Adipocyte (in vitro differentiated cells): ENCODE measurements at regions not wholly inside any gene's neighbourhood (a gene's known extent, or its start where the extent isn't known, plus 50 kb on each side); places are given as distances from the start of the nearest gene placed in this dataset.

ENCODE experiments used
- DNase-seq: peaks from one replicate; pipeline ENCODE4 v3.0.0-alpha.2; 2015; ENCODE audit warnings: low read depth
- H3K27me3 ChIP-seq: replicated peaks from 2 replicates; pipeline ENCODE4 v1.7.0; 2013; ENCODE audit warnings: mild to moderate bottlenecking, low read length, moderate library complexity; ENCODE audit not compliant: control insufficient read depth, insufficient read depth
- H3K36me3 ChIP-seq: 2 replicates; pipeline ENCODE4 v1.7.0; 2013; ENCODE audit warnings: low read length, mild to moderate bottlenecking, moderate library complexity; ENCODE audit not compliant: control insufficient read depth, insufficient read depth, severe bottlenecking
- H3K4me1 ChIP-seq: 2 replicates; pipeline ENCODE4 v1.7.0; 2013; ENCODE audit warnings: mild to moderate bottlenecking, low read length, moderate library complexity; ENCODE audit not compliant: control insufficient read depth, insufficient read depth
- H3K4me3 ChIP-seq: 2 replicates; pipeline ENCODE4 v1.7.0; 2013; ENCODE audit warnings: mild to moderate bottlenecking, low read length, moderate library complexity
- H3K9ac ChIP-seq: 2 replicates; pipeline ENCODE4 v1.7.0; 2013; ENCODE audit warnings: mild to moderate bottlenecking, low read length, moderate library complexity
- H3K9me3 ChIP-seq: 2 replicates; pipeline ENCODE4 v1.7.0; 2013; ENCODE audit warnings: mild to moderate bottlenecking, low read length, moderate library complexity; ENCODE audit not compliant: control insufficient read depth

DNA sequence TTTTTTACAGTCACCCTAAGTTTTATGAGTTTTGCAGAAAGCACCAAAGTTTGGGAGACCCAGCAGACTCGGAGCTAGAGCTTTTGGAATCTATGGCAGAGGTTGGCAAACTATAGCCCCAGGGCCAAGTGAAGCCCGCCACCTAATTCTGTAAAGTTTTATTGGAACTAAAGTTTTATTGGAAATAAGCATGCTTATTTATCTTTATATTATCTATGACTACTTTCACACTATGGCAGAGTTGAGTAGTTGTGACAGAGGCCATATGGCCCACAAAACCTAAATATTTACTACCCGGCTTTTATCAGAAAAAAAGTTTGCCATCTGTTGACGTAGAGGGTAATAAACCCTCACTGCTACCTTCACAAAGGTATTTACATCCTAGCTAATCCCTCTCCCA, 267.6 kb downstream of the GPAM start:
- no peaks in the 10 kb centered on the region for H3K36me3 ChIP-seq
- no peaks in the 10 kb centered on the region for H3K4me1 ChIP-seq
- no peak overlapping the region for H3K4me3 ChIP-seq
- peaks cover 19% of the 10 kb centered on the region for H3K27me3 ChIP-seq
- DNase-seq: no peak
- no peak overlapping the region for H3K9ac ChIP-seq
- H3K9me3 ChIP-seq: no peaks in the 10 kb centered on the region

DNA sequence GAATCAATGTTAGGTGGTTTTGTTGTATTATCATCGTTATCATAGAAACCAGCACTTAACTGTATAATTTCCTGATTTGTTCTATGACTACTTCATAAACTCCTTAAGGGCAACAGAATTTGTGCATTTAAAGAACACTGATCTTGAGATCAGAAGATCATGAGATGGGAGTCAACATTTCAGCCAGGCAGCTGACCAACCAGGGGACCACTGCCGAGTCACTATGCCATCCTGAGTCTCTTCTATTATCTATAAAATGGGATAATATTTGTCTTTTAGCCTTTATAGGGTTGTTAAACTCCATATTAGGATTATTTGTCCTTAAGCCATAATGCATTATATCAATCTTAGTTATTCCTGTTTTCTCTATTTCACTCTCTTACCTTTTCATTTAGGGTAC, 261.7 kb downstream of the GPAM start:
- Histone ChIP-seq H3K9me3 (no peaks in the 10 kb centered on the region), H3K9ac (no peak overlapping the region), H3K4me3 (no peak overlapping the region), H3K27me3 (peaks cover 11% of the 10 kb centered on the region), H3K36me3 (no peaks in the 10 kb centered on the region), H3K4me1 (no peaks in the 10 kb centered on the region)
- no peak for DNase-seq

DNA sequence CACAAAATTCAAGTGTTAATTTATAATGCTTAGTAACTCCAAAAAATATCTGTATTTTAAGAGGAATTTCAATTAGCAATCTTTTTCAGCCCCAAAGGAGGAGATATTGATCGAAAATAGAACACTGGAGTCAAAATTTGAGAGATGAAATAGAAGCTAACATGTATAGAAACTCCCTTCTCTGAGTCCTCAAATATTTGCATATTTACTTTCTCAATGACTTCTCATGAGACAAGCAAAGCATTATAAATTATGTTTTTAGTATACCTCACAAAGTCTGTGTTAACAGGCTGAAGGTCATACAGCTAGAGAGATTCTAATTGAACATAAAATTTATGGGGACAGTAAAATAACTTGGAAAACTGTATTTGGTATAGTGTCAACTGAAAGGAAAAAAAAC, 260.5 kb downstream of the GPAM start:
- peaks cover 5% of the 10 kb centered on the region for H3K27me3 ChIP-seq
- H3K9me3 ChIP-seq: no peaks in the 10 kb centered on the region
- no peak for DNase-seq
- H3K4me3 ChIP-seq: no peak overlapping the region
- H3K36me3 ChIP-seq: no peaks in the 10 kb centered on the region
- no peaks in the 10 kb centered on the region for H3K4me1 ChIP-seq
- H3K9ac ChIP-seq: no peak overlapping the region

DNA sequence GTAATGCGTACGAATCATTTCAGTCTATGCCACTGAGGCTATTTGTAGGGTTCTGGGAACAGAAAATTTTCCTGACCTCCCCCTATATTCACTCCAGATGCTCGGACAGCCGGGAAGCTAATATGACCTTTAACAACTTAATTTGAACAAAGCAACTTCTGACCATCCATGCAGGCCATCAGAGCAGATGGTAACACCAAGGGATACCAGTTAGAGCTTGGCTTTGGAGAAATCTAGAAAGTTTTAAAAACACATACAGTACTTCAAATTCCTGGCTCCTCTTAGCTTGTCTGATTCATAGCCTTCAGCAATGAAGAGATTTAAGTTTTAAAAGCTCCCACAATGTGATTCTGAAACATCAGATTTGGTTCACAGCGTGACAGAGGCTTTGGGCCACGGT, 257.3 kb downstream of the GPAM start:
- H3K36me3 ChIP-seq: no peaks in the 10 kb centered on the region
- no peaks in the 10 kb centered on the region for H3K27me3 ChIP-seq
- peaks cover 14% of the 10 kb centered on the region for H3K9me3 ChIP-seq
- no peak overlapping the region for H3K4me3 ChIP-seq
- H3K4me1 ChIP-seq: no peaks in the 10 kb centered on the region
- DNase-seq: no peak
- no peak overlapping the region for H3K9ac ChIP-seq

GRCh38 chr10:111933937-111934336, 249.6 kb downstream of the GPAM start:
- Histone ChIP-seq H3K9me3 (peaks cover 16% of the 10 kb centered on the region), H3K36me3 (no peaks in the 10 kb centered on the region), H3K4me3 (no peak overlapping the region), H3K4me1 (no peaks in the 10 kb centered on the region), H3K27me3 (peaks cover 15% of the 10 kb centered on the region), H3K9ac (no peak overlapping the region)
- DNase-seq: no peak

GRCh38 chr10:111934931-111935330, 248.6 kb downstream of the GPAM start:
- Histone ChIP-seq H3K9me3 (peaks cover 11% of the 10 kb centered on the region), H3K4me1 (no peaks in the 10 kb centered on the region), H3K36me3 (no peaks in the 10 kb centered on the region), H3K4me3 (no peak overlapping the region), H3K27me3 (peaks cover 15% of the 10 kb centered on the region), H3K9ac (no peak overlapping the region)
- DNase-seq: no peak

- Histone ChIP-seq H3K36me3 (no peaks in the 10 kb centered on the region), H3K9me3 (peaks cover 9% of the 10 kb centered on the region), H3K9ac (no peak overlapping the region), H3K4me3 (no peak overlapping the region), H3K27me3 (peaks cover 18% of the 10 kb centered on the region), H3K4me1 (no peaks in the 10 kb centered on the region)
- DNase-seq: no peak
Measured at GRCh38 chr10:111936143-111936542, 247.4 kb downstream of the GPAM start.

- no peaks in the 10 kb centered on the region for H3K4me1 ChIP-seq
- no peak overlapping the region for H3K9ac ChIP-seq
- H3K27me3 ChIP-seq: peaks cover 9% of the 10 kb centered on the region
- no peaks in the 10 kb centered on the region for H3K36me3 ChIP-seq
- H3K9me3 ChIP-seq: peaks cover 15% of the 10 kb centered on the region
- no peak for DNase-seq
- H3K4me3 ChIP-seq: no peak overlapping the region
Measured at GRCh38 chr10:111944331-111944730, 239.2 kb downstream of the GPAM start.

- Histone ChIP-seq H3K36me3 (no peaks in the 10 kb centered on the region), H3K9me3 (peaks cover 22% of the 10 kb centered on the region), H3K4me1 (no peaks in the 10 kb centered on the region), H3K4me3 (no peak overlapping the region), H3K27me3 (peaks cover 35% of the 10 kb centered on the region), H3K9ac (no peak overlapping the region)
- no peak for DNase-seq
Measured at GRCh38 chr10:111953949-111954348, 229.6 kb downstream of the GPAM start.

DNA sequence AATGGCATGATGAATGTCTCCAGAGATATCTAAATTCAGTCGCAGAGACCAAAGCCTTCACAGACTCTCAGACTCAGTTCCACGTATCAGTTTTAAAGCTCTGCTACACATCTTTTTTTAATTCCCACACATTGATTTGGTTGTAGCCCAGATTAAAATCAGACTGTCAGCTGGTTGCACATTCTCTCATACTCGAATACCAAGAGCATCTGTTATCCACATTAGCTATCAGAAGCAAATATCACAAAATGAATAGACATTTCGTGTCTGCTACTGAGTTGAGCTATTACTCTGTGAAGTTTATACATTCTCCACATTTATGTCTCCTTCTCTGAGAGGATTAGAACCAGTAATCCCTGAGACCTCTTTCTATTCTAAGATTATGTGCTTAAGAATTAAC, 229.2 kb downstream of the GPAM start:
- Histone ChIP-seq H3K9me3 (peaks cover 18% of the 10 kb centered on the region), H3K4me1 (no peaks in the 10 kb centered on the region)

DNA sequence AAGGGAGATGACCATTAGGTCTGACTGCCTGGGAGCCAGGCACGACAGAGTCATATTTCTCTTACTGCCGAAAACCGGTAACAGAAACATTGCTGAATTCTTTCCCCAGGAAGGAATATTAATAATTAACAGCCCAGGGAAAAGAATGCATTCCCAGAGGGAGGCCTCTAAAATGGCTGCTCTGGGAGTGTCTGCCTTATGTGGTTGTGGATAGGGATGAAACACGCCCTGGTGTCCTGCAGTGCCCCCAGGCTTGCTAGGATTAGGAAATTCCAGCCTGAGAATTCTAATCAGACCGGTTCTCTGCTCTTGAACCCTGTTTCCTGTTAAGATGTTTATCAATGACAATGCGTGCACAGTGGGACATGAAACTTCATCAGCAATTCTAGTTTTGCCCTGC, 226.7 kb downstream of the GPAM start:
- H3K9ac ChIP-seq: no peak overlapping the region
- H3K27me3 ChIP-seq: peaks cover 37% of the 10 kb centered on the region
- H3K4me1 ChIP-seq: no peaks in the 10 kb centered on the region
- DNase-seq: no peak
- no peaks in the 10 kb centered on the region for H3K36me3 ChIP-seq
- peaks cover 18% of the 10 kb centered on the region for H3K9me3 ChIP-seq
- no peak overlapping the region for H3K4me3 ChIP-seq

More for the DNA sequence above, 229.2 kb downstream of the GPAM start:
- H3K27me3 ChIP-seq: peaks cover 39% of the 10 kb centered on the region
- no peak overlapping the region for H3K9ac ChIP-seq
- no peak for DNase-seq
- H3K36me3 ChIP-seq: no peaks in the 10 kb centered on the region
- no peak overlapping the region for H3K4me3 ChIP-seq

- Histone ChIP-seq H3K36me3 (no peaks in the 10 kb centered on the region), H3K9me3 (peaks cover 20% of the 10 kb centered on the region), H3K4me1 (peaks cover 7% of the 10 kb centered on the region), H3K4me3 (no peak overlapping the region), H3K27me3 (peaks cover 28% of the 10 kb centered on the region), H3K9ac (no peak overlapping the region)
- DNase-seq: no peak
Measured at GRCh38 chr10:111962951-111963350, 220.6 kb downstream of the GPAM start.
